ENCODE measurements at regions not wholly inside any gene's neighbourhood (a gene's known extent, or its start where the extent isn't known, plus 50 kb on each side); places are given as distances from the start of the nearest gene placed in this dataset.

DNA sequence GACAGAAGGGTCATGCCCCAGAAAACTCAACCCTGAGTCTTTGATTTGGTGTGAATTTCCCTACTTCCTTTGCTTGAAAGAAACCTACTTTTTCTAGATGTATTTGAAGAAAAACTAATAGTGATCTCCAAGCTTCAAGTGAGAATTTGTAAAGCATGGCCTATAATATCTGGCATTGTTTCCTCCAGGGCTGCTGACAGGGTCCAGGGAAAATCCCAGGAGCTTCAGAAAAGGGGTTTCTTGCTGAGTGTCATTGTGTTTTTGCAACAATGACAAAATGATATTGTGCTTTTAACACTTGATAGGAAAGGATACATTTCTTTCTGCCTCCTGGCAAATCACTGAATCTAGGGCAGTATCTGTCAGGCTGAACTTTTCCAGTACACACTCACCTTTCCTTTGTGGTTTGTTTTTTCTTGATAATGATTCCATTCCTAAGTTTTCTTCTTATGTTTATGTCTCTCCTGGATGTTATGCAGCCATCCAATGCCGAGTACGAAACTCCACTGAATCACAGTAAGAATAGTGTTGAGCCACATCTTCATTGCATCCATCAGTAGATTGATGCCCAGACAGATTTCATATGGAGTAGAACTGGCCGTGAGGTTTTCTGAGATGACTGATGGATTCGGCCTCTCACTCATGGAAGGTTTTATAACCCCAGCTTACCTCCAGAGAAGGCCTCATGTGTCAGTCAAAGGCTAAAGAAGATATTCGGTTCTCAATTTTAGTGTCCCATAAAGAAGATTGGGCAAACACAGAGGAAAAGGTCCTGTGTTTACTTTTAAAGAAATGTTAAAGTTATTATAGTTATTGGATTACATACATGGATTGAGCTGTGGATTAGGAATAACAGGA lies 76.9 kb upstream of the STEAP1B start:
- intact Hi-C loops (cut with DNase I), result no loop called here
- Histone ChIP-seq H3K9me3 (no peaks in the 10 kb centered on the region), H3K36me3 (no peaks in the 10 kb centered on the region), H3K4me3 (replicated peaks in 1 of 3) (no peak overlapping the region), H3K4me1 (peaks cover 12 to 22% of the 10 kb centered on the region in 2 donors), H3K27me3 (no peaks in the 10 kb centered on the region), H3K27ac (peak overlapping the region; percentile 50 to 68 (median 62))
- 92% methylated on average over 5 of the region's 5 CpGs for WGBS, 2 donors
- no peak for TF ChIP-seq POLR2A (IDR thresholded peaks at IDR 0.05)
- TF ChIP-seq, protein P1, sequence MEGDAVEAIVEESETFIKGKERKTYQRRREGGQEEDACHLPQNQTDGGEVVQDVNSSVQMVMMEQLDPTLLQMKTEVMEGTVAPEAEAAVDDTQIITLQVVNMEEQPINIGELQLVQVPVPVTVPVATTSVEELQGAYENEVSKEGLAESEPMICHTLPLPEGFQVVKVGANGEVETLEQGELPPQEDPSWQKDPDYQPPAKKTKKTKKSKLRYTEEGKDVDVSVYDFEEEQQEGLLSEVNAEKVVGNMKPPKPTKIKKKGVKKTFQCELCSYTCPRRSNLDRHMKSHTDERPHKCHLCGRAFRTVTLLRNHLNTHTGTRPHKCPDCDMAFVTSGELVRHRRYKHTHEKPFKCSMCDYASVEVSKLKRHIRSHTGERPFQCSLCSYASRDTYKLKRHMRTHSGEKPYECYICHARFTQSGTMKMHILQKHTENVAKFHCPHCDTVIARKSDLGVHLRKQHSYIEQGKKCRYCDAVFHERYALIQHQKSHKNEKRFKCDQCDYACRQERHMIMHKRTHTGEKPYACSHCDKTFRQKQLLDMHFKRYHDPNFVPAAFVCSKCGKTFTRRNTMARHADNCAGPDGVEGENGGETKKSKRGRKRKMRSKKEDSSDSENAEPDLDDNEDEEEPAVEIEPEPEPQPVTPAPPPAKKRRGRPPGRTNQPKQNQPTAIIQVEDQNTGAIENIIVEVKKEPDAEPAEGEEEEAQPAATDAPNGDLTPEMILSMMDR (IDR thresholded peaks at IDR 0.05), result no peak
- DNase-seq, result no peak

GRCh38 chr7:22574754-22575520 lies 74.9 kb upstream of the STEAP1B start:
- no peaks in the 10 kb centered on the region for H3K36me3 ChIP-seq
- no peak for TF ChIP-seq POLR2A (IDR thresholded peaks at IDR 0.05)
- TF ChIP-seq, protein P1 (IDR thresholded peaks at IDR 0.05), result no peak
- H3K4me1 ChIP-seq, result peaks cover 12 to 22% of the 10 kb centered on the region in 2 donors
- intact Hi-C loops (cut with DNase I), result no loop called here
- DNase-seq, result no peak
- H3K27ac ChIP-seq, result no peak overlapping the region
- no peak overlapping the region for H3K4me3 ChIP-seq (replicated peaks in 1 of 3)
- H3K27me3 ChIP-seq, result no peaks in the 10 kb centered on the region
- no peaks in the 10 kb centered on the region for H3K9me3 ChIP-seq
- 78 to 92% methylated on average over 9 of the region's 9 CpGs for WGBS, 2 donors

GRCh38 chr7:22572937-22573336 lies 72.9 kb upstream of the STEAP1B start:
- DNase-seq, result no peak
- no peaks in the 10 kb centered on the region for H3K9me3 ChIP-seq
- WGBS, 2 donors, result 83 to 84% methylated on average over 6 to 7 of the region's 7 CpGs
- no peak overlapping the region for H3K27ac ChIP-seq
- H3K4me1 ChIP-seq, result peaks cover 11 to 14% of the 10 kb centered on the region in 2 donors
- TF ChIP-seq, protein P1 (IDR thresholded peaks at IDR 0.05), result no peak
- TF ChIP-seq POLR2A (IDR thresholded peaks at IDR 0.05), result no peak
- no peaks in the 10 kb centered on the region for H3K36me3 ChIP-seq
- H3K27me3 ChIP-seq, result no peaks in the 10 kb centered on the region
- intact Hi-C loops (cut with DNase I), result no loop called here
- no peak overlapping the region for H3K4me3 ChIP-seq (replicated peaks in 1 of 3)

- Histone ChIP-seq H3K27me3 (no peaks in the 10 kb centered on the region), H3K4me1 (peaks cover 7 to 8% of the 10 kb centered on the region in 2 donors), H3K27ac (no peak overlapping the region), H3K4me3 (replicated peaks in 1 of 3) (no peak overlapping the region), H3K9me3 (no peaks in the 10 kb centered on the region), H3K36me3 (no peaks in the 10 kb centered on the region)
- WGBS, 2 donors, result 76 to 84% methylated on average over 8 of the region's 8 CpGs
- intact Hi-C loops (cut with DNase I), result no loop called here
- TF ChIP-seq POLR2A (IDR thresholded peaks at IDR 0.05), result no peak
- TF ChIP-seq, protein P1 (IDR thresholded peaks at IDR 0.05), result no peak
- DNase-seq, result no peak
Measured at GRCh38 chr7:22572292-22572691, 72.3 kb upstream of the STEAP1B start.

- H3K9me3 ChIP-seq, result no peaks in the 10 kb centered on the region
- H3K36me3 ChIP-seq, result no peaks in the 10 kb centered on the region
- TF ChIP-seq POLR2A (IDR thresholded peaks at IDR 0.05), result no peak
- TF ChIP-seq, protein P1 (IDR thresholded peaks at IDR 0.05), result no peak
- no peak for DNase-seq
- no peak overlapping the region for H3K4me3 ChIP-seq (replicated peaks in 1 of 3)
- intact Hi-C loops (cut with DNase I), result no loop called here
- peaks cover 2 to 3% of the 10 kb centered on the region in 2 donors for H3K4me1 ChIP-seq
- no peak overlapping the region for H3K27ac ChIP-seq
- H3K27me3 ChIP-seq, result no peaks in the 10 kb centered on the region
- 91 to 95% methylated on average over 4 of the region's 4 CpGs for WGBS, 2 donors
Measured at GRCh38 chr7:22571766-22572165, 71.8 kb upstream of the STEAP1B start.

Data from thyroid gland (tissue), 4 donors.